VCaP (cell line): ENCODE measurements at regions not wholly inside any gene's neighbourhood (a gene's known extent, or its start where the extent isn't known, plus 50 kb on each side); places are given as distances from the start of the nearest gene placed in this dataset.

Source experiments
- H3K27ac ChIP-seq: fragments of 450-650 bp; 2 replicates; pipeline ENCODE4 v1.5.1; 2017
- TF ChIP-seq, protein P1 (sequence below): fragments of 450-650 bp; conservative IDR thresholded peaks from 2 replicates; pipeline ENCODE4 v1.5.1; 2017; ENCODE audit warnings: mild to moderate bottlenecking, moderate library complexity

GRCh38 chr13:34361560-34361959 lies 543.6 kb downstream of the RFC3 start:
- TF ChIP-seq, protein P1, sequence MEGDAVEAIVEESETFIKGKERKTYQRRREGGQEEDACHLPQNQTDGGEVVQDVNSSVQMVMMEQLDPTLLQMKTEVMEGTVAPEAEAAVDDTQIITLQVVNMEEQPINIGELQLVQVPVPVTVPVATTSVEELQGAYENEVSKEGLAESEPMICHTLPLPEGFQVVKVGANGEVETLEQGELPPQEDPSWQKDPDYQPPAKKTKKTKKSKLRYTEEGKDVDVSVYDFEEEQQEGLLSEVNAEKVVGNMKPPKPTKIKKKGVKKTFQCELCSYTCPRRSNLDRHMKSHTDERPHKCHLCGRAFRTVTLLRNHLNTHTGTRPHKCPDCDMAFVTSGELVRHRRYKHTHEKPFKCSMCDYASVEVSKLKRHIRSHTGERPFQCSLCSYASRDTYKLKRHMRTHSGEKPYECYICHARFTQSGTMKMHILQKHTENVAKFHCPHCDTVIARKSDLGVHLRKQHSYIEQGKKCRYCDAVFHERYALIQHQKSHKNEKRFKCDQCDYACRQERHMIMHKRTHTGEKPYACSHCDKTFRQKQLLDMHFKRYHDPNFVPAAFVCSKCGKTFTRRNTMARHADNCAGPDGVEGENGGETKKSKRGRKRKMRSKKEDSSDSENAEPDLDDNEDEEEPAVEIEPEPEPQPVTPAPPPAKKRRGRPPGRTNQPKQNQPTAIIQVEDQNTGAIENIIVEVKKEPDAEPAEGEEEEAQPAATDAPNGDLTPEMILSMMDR: no peak
- H3K27ac ChIP-seq: no peak overlapping the region

DNA sequence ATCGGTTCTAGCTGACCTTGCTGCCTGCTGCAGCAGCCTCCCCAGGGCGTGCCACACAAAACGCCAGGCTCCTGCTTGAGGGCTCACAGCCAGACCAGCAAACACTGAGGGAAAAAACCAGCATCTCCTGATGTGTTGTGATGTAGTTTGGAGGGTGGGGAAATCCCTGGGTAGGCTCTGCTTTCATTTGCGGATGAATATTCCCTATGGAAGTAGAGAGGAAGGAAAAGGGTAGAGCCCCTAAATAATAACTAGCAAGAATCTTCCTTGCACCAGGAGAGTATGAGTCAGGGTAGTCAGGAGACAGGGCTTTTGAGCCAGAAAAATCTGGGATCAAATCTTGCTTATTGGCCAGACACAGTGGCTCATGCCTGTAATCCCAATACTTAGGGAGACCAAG lies 545.3 kb downstream of the RFC3 start:
- no peak overlapping the region for H3K27ac ChIP-seq
- TF ChIP-seq, protein P1: no peak

DNA sequence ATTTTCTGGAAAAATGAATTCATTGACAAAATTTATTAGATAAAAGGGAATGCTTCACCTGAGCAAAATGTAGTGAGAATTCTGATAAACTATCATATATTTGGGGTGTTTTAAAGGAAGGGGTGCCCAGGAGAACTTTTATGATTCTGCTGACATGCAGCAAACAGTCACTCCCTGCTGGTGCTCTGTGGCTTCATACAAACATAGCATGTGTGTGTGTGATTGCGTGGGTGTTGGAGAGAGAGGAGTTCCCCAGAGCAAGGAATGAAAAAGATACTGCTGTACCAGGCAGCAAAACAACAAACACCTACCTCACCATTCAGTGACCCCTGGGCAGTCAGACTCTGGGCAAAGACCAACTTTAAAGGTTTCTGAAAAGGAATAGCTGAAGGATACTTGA lies 546.7 kb downstream of the RFC3 start:
- H3K27ac ChIP-seq: no peak overlapping the region
- TF ChIP-seq, protein P1: no peak

GRCh38 chr13:34369931-34370330 lies 552.0 kb downstream of the RFC3 start:
- TF ChIP-seq, protein P1: no peak
- H3K27ac ChIP-seq: no peak overlapping the region

- no peak overlapping the region for H3K27ac ChIP-seq
- TF ChIP-seq, protein P1: no peak
Observed at GRCh38 chr13:34371108-34371507, 553.2 kb downstream of the RFC3 start.

- H3K27ac ChIP-seq: no peak overlapping the region
- TF ChIP-seq, protein P1: no peak
Observed at GRCh38 chr13:34371645-34372395, 553.9 kb downstream of the RFC3 start.

DNA sequence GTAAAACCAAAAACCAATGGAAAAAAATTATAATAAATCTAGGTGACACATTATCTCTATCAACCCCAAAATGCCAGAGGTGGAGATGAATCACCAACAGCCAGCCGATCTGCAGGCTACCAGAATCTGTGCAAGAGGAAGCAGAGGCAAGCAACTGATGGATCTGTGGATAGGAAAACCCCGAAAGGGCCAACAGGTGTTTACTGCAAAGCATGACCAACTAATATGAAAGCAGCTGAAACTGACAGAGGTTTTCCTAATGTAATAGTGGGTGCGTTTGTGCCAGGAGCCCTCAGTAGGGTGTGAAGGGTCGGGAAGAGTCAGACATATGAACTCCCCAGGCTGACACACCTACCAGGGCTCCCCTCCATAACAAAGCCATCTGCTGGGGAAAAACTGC lies 554.6 kb downstream of the RFC3 start:
- TF ChIP-seq, protein P1: no peak
- no peak overlapping the region for H3K27ac ChIP-seq
